ENCODE measurements at regions not wholly inside any gene's neighbourhood (a gene's known extent, or its start where the extent isn't known, plus 50 kb on each side); places are given as distances from the start of the nearest gene placed in this dataset.

DNA sequence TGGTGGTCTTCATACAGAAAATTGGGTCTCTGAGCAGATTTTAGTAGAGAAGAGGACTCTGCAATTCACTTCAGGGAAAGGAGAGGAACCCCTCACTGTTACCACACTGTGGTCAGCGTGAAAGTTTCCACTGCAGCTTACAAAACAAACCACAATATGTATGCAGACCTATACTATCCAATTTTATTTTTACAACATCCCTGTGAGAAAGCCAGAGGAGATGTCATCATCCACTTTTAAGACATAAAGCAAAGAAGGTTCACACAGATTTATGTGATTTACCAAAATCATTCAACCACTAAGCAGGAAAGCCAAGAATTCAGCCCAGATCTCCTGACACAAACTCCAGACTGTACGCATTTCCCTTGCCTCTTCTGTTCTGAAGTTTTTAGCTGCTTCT lies 442.4 kb downstream of the FRK start:
- Histone ChIP-seq H2AFZ (no peak overlapping the region), H3F3A (replicated peaks; ENCODE audit: low read depth) (no peaks in the 10 kb centered on the region), H3K4me2 (no peak overlapping the region), H3K9me2 (ENCODE audit: insufficient read depth) (no peaks in the 10 kb centered on the region), H3K79me2 (replicated peaks; ENCODE audit: insufficient read depth) (no peaks in the 10 kb centered on the region), H3K36me3 (ENCODE audit: insufficient read depth) (no peaks in the 10 kb centered on the region), H4K20me1 (replicated peaks; ENCODE audit: insufficient read depth) (no peaks in the 10 kb centered on the region), H3K27me3 (ENCODE audit: insufficient read depth) (no peaks in the 10 kb centered on the region), H3K4me1 (ENCODE audit: insufficient read depth) (peaks cover 6% of the 10 kb centered on the region; the same call in 1 of the 2 replicates), H3K4me3 (no peak overlapping the region), H3K27ac (ENCODE audit: low read depth) (no peak overlapping the region)
- Mint-ChIP-seq H3K4me3 (no peak overlapping the region), H3K4me1 (peaks cover 3% of the 10 kb centered on the region; the same call in 1 of the 3 replicates), H3K9me3 (no peaks in the 10 kb centered on the region), H3K27me3 (ENCODE audit: insufficient read depth, low read depth, poor library complexity) (no peaks in the 10 kb centered on the region), H3K27ac (no peak overlapping the region), H3K36me3 (ENCODE audit: low read depth) (peaks cover 3% of the 10 kb centered on the region; the same call in 1 of the 3 replicates)
- ATAC-seq: no peak
- DNase-seq (ENCODE audit: low spot score): no peak
- TF ChIP-seq, protein P1, sequence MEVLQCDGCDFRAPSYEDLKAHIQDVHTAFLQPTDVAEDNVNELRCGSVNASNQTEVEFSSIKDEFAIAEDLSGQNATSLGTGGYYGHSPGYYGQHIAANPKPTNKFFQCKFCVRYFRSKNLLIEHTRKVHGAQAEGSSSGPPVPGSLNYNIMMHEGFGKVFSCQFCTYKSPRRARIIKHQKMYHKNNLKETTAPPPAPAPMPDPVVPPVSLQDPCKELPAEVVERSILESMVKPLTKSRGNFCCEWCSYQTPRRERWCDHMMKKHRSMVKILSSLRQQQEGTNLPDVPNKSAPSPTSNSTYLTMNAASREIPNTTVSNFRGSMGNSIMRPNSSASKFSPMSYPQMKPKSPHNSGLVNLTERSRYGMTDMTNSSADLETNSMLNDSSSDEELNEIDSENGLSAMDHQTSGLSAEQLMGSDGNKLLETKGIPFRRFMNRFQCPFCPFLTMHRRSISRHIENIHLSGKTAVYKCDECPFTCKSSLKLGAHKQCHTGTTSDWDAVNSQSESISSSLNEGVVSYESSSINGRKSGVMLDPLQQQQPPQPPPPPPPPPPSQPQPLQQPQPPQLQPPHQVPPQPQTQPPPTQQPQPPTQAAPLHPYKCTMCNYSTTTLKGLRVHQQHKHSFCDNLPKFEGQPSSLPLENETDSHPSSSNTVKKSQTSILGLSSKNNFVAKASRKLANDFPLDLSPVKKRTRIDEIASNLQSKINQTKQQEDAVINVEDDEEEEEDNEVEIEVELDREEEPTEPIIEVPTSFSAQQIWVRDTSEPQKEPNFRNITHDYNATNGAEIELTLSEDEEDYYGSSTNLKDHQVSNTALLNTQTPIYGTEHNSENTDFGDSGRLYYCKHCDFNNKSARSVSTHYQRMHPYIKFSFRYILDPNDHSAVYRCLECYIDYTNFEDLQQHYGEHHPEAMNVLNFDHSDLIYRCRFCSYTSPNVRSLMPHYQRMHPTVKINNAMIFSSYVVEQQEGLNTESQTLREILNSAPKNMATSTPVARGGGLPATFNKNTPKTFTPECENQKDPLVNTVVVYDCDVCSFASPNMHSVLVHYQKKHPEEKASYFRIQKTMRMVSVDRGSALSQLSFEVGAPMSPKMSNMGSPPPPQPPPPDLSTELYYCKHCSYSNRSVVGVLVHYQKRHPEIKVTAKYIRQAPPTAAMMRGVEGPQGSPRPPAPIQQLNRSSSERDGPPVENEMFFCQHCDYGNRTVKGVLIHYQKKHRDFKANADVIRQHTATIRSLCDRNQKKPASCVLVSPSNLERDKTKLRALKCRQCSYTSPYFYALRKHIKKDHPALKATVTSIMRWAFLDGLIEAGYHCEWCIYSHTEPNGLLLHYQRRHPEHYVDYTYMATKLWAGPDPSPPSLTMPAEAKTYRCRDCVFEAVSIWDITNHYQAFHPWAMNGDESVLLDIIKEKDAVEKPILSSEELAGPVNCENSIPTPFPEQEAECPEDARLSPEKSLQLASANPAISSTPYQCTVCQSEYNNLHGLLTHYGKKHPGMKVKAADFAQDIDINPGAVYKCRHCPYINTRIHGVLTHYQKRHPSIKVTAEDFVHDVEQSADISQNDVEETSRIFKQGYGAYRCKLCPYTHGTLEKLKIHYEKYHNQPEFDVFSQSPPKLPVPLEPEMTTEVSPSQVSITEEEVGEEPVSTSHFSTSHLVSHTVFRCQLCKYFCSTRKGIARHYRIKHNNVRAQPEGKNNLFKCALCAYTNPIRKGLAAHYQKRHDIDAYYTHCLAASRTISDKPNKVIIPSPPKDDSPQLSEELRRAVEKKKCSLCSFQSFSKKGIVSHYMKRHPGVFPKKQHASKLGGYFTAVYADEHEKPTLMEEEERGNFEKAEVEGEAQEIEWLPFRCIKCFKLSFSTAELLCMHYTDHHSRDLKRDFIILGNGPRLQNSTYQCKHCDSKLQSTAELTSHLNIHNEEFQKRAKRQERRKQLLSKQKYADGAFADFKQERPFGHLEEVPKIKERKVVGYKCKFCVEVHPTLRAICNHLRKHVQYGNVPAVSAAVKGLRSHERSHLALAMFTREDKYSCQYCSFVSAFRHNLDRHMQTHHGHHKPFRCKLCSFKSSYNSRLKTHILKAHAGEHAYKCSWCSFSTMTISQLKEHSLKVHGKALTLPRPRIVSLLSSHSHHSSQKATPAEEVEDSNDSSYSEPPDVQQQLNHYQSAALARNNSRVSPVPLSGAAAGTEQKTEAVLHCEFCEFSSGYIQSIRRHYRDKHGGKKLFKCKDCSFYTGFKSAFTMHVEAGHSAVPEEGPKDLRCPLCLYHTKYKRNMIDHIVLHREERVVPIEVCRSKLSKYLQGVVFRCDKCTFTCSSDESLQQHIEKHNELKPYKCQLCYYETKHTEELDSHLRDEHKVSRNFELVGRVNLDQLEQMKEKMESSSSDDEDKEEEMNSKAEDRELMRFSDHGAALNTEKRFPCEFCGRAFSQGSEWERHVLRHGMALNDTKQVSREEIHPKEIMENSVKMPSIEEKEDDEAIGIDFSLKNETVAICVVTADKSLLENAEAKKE (CRISPR knock-in tag; IDR thresholded peaks at IDR 0.05): no peak
- no peak for TF ChIP-seq STAT1 (IDR thresholded peaks at IDR 0.05; ENCODE audit: unreplicated experiment)
- TF ChIP-seq, protein P2, sequence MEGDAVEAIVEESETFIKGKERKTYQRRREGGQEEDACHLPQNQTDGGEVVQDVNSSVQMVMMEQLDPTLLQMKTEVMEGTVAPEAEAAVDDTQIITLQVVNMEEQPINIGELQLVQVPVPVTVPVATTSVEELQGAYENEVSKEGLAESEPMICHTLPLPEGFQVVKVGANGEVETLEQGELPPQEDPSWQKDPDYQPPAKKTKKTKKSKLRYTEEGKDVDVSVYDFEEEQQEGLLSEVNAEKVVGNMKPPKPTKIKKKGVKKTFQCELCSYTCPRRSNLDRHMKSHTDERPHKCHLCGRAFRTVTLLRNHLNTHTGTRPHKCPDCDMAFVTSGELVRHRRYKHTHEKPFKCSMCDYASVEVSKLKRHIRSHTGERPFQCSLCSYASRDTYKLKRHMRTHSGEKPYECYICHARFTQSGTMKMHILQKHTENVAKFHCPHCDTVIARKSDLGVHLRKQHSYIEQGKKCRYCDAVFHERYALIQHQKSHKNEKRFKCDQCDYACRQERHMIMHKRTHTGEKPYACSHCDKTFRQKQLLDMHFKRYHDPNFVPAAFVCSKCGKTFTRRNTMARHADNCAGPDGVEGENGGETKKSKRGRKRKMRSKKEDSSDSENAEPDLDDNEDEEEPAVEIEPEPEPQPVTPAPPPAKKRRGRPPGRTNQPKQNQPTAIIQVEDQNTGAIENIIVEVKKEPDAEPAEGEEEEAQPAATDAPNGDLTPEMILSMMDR (conservative IDR thresholded peaks at IDR 0.05; ENCODE audit: low read depth in 2 of 2): no peak
- no peak for TF ChIP-seq ZNF114 (CRISPR knock-in tag; IDR thresholded peaks at IDR 0.05)
- no peak for TF ChIP-seq NANOG (IDR thresholded peaks at IDR 0.05; ENCODE audit: borderline replicate concordance)

Measured in GM23338 (cell line).